ENCODE measurements at regions not wholly inside any gene's neighbourhood (a gene's known extent, or its start where the extent isn't known, plus 50 kb on each side); places are given as distances from the start of the nearest gene placed in this dataset.

DNA sequence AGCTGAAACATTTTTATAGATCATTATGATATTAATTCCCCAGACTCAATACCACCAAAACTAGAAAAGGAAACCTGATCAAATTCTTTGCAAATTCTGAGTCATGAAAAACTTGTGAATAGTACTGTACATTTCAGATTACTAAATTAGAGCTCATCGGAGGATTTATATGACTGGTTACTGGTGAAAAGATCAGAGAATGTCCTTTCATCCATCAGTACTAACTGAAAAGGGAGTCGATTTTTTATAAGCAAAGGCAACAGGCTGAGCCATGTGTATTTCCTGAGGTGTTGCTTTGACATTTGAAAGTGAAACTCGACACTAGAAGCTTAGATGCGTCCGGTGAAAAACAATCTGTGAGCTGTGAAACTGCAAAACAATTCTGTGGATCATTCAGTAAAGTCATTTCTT, 155.7 kb downstream of the TNFSF18 start:
- no peak for DNase-seq

DNA sequence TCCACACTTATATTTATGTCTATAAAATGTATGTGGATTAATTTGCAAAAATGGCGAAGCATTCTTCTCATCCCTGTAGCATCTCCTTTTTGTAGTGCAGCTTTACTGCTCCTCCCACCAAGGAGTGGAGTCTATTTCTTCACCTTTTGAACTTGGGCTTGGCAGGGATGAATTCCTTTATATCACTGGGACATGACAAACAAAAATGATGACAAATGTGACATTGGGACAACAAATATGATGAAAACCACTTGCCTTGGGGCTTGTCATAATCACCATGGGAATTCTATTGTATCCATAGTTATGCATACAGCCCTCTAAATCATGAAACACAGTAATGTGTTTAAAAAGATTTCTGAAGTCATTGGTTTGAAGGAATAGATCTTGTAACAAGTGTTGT, 155.0 kb downstream of the TNFSF18 start:
- DNase-seq, result no peak

DNA sequence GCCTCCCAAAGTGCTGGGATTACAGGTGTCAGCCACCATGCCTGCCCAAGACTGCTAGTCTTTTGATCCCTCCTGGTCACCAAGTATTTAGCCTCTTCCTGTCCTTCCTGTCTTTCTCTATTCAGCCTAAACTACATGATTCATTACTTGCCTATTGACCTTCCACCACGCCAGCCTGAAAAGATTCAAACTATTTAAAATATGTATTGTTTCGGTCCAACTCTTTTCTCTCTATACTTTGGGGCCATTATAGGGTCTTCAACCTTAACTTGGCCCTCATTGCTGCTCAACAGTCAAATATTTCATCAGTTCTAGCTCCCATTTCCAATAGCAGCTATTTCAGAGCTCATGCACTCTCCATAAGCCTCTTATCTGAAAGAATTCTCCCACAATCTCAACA, 153.0 kb downstream of the TNFSF18 start:
- DNase-seq, result no peak

DNA sequence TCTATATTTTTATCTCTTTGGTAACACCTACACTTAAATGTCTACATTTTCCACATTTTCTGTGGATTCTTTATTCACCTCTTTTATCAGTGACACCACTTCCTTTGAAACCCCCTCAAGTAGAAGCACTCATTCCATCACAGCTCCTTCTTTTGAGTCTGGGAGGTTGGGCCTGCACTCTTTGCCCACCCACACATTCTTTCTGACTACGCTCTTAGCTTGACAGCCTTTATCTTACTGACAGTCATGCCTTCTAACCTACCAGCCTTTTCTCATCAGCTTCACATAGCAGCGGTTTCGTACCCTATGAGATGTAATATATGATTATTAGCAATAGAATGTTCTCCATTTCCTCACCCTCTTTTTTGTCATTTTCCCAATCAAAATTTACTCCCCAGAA, 151.9 kb downstream of the TNFSF18 start:
- DNase-seq, result no peak

DNA sequence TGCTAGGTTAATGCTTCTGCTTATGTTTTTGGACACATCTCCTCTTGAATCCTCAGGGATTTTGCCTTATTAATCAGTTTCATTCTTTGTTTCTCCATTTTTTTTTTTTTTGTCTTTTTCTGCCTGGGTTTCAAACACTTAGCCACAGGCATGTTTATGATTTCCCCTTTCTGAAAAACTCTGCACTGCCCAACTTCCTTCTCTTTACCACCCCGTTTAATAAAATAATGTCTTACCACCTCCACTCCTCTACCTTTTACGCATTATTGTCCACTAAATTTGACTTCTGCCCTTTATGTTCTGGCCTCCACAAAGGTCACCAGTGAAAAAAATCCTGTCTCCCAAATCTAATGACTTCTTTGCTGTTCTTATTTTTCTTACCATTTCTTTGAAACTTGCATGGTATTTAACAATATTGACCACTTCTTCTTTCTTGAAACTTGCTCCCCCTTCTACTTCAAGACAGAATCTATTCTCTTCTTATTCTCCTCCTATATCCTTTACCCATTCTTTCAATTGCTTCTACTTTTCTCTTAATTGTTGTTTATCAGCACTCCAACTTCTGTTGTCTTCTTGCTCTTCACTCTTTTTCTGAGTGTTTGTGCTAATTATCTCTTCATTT, 150.3 kb downstream of the TNFSF18 start:
- DNase-seq, result no peak

DNA sequence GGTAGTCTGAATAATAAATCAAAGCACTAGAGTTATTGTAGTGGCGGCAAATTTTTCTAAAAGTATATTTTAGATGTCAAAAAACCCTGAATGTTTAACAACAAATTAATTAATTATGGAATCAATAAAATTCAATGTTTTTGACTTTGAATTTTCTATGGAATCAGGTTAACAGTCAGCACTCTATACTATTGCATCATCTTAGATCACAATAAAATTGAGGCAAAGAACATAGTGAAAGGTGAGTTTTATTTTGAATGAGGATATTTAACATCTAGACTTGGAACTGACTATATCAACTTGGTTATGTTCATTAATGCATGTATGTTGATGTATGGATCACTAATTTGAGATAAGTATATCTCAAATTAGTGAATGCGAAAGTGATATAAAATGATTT, 148.5 kb downstream of the TNFSF18 start:
- no peak for DNase-seq

DNA sequence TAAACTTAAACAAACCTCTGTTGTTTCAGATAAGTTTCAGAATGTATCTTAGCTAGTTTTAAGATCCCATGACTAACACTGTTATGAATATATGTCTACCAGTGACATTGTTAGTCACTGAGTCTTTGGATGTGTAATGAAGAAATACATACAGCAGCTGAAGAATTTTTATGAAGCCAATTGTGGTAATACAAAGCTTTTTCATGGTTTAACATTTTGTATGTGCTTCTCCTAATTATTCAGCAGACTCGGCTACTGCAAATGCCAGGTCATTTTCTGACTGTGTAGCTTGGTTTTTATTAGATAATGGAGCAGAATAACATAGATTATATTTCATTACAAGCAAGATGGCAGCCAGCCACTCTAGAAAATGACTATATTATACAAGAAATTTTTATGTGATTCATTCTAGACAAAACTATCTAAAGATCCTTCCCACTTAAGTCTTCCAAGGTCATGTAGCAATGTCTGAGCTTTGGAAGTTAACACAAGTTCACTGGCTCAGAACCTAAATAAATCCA, 147.8 kb downstream of the TNFSF18 start:
- no peak for DNase-seq

DNA sequence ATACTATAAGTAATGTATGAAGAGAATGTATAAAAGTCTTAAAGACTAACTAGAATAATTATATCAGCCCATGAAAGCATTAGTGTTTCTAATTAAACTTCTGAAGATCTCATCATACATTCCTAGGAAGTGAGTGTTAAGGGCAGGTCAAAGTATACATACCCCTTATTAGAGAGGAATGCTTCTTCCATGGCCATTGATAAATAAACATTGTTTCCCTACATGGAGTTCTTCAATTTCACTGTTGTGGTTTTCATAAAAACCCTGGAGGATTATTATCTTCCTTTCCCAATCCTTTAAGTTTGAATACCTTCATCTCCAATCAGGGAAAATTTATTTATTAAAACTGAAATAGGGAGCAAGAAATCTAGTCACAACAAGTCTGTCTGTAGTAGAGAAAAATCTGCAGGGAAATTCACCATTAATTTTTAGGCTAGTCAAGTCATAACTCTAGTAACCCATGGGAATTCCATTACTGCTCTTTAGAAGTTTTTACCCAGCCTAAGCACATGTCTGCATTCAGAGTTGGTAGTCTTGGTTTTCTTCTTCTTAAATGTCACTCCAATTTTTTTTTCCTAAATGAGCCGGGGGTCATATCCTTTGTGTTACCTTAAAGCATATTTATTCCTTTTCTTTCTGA, 147.0 kb downstream of the TNFSF18 start:
- no peak for DNase-seq

DNA sequence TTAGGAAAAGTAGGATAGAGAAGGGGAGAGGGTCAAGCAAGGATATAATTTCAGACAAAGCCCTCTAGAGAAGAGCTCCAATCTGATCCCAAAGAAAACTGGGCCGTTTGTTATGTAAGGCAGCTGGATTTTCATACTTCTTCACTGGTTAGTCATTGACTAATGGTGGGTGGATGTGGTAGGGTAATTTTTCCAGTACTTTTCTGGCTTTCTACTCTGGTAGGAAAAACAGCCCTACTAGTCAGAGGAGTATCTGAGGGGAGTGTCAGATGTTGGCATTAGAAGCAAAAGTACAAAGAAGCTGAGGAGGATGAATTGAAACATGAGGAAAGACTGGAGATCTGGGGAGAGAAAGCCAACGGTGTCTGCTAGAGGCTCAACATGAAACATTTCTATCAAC, 145.3 kb downstream of the TNFSF18 start:
- no peak for DNase-seq

DNA sequence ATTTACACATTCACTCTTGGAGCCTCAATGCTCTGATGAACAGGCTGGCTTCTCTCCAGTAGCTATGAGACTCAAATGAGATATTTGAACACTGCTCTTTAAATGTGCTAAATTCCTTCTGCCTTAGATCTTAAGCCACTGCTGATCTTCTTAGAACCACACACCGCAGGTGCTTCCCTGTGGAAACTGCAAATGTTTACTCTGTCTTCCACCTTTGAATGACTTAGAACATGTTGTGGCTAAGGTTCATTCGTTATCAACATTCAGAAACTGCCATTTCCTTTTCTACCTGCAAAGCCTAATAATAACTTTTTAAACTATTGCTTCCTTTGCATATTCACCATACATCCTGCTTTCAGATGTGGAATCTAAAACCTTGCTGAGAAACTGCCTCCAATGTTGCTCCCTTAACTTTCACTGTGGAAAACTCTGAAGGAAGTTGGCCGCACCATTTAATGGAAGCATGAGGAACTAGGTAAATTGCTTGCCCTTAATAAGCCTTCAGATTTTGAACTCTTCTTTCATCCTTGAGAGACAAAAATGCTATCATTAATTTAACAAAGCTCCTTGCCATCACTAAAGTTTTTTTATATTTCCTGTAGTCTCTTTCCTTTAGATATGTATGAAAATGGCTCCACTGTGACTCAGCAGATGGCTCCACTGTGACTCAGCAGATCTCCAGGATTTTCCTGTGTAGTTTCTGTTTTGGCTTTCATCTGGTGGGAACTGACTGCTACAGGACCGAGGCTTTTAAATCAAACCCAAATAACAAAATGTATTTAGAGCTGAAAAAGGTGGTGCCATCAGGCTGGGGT, 143.8 kb downstream of the TNFSF18 start:
- DNase-seq, result no peak

DNA sequence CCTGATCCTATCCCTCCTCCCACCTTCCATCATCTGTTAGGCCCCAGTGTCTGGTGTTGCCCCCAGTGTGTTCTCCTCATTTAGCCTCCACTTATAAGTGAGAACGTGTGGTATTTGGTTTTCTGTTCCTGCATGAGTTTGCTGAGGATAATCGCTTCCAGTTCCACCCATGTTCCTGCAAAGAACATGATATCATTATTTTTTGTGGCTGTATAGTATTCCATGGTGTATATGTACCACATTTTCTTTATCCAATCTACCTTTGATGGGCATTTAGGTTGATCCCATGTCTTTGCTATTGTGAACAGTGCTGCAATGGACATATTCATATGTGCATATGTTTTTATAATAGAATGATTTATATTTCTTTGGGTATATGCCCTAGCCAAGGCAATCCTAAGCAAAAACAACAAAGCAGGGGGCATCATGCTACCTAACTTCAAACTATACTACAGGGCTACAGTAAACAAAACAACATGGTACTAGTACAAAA, 142.9 kb downstream of the TNFSF18 start:
- DNase-seq, result no peak

DNA sequence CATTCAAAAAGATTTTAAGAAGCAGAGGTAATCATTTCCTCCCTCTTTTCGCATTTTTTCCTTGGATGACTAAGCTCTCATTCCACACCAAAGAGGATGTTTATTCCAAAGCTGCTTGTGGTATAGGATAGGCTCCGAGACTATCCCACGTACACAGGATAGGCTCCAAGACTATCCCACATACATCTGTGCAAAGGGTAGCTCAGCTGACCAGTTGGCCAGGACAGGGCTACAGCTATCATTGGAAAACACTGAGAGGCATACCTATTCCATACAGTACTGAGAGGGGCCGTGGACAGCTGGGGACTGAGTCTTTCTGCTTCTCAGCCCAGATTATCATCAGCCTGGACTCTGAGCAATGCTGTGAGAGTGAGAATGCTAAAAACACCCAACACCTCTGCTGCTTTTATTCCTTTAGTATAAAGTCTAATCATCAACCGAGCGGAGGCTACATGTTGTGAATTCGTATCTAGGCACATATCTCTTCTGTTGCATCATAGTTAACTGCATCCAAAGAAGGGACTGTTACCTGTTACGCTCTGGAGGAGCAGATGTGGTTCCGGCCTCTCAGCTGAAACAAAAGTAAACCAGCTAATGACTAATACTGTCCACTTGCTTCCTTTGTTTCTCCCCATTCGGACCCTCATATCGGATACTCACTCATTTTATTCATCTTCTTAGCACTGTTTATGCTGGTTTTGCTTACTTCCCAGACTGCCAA, 141.0 kb downstream of the TNFSF18 start:
- DNase-seq, result no peak

DNA sequence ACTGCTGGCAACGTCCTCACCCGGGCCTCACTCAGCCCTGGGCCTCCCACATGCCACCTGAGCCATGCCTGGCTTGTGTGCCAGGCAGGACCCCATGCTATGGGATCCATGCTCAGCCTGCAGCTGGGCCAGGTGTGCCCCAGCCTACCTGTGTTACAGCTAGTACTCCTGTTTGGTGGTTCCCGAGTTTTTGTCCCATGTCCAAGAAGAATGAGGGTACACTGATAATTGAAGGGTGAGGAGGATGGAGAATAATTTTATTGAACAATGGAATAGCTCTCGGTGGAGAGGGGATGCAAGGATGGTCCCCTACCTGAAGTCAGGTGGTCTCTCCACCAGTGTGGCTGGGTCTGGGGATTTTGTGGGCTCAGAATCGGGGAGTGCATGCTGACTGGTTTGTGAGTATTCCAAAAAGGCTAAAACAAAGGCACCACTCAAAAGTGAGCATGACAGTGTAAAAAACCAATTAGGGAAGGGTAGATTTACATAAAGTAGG, 137.9 kb downstream of the TNFSF18 start:
- DNase-seq, result no peak

DNA sequence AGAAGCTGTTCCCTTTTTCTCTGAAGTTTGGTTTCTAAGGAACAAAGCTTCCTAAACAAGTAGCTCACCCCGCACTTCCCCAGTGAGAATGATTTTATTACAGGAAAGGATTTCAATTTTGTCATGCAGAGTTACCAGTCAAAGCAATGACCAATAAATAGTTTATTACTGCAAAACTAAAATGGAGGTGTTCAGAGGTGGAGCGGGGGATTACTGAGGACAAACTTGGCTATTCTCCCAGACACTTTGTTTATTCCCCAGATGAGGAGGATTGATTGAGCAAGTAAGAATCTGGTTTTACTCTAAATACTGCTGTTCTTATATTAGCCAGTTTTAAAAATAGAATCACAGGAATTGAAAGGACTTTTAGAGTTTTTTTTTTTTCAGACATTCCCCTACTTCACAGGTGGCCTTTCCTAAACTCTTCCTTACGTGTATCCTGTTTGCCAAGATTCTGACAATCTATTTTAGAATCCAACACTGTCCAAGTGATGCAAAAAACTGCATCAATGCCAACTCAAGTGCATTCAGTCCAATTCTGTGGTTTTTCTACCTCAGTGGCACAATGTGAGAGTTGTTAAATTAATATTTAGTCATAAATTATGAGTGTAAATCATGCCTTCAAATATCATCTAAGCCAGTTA, 136.1 kb downstream of the TNFSF18 start:
- DNase-seq, result no peak

DNA sequence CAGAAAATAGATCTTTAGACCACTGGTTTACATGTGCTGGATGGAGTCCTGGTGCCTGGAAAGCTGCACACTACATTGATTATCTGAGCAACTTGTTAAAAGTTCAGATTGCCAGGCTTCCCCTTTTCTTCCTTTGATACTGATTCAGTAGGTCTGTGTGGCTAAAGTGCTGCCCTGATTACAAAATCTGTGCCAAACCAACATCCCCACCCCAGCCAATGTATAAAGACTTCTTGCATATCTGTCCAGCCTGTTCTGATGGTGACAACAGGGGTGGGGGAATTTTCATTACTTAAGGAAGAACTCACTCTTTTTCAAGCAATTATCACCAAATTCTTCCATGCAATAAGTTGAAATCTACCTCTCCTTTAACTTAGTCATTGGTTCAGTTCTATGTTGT, 135.5 kb downstream of the TNFSF18 start:
- DNase-seq, result no peak

DNA sequence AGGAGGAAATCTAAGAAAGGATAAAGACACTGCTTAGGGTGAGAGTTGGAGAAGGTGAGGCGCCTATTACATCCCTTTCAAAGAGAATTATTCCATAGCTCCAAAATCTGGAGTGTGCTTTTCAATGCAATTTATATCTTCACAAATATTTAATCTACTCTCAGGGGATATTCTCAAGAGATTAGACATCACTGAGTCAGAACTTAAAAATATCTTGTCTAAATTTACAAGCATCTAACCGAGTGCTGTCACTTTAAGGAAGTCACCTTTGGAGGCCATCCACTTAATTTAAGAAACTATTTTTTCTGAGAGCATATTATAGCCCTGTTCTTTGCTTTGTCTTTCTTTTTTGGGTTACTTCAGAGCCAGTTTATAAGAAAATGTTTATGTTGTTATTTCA, 134.6 kb downstream of the TNFSF18 start:
- DNase-seq, result no peak

DNA sequence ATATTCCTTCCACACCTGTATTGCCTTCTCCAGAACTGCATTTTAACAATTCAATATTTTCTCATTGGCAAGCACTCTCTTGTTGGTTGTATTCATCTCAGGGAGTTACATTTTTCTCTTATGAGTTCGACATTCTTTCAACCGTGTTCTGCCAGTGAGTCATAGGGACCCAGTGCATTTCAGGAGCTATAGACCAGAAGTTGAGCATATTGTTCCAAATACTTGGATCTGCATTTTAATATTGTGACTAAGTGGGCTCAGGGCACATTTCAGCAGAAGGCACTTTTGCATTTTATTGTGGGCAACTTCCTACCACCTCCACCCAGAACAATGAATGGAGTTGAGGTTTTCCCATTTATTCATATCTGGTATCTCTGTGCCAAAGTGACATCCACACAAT, 132.8 kb downstream of the TNFSF18 start:
- DNase-seq, result no peak

DNA sequence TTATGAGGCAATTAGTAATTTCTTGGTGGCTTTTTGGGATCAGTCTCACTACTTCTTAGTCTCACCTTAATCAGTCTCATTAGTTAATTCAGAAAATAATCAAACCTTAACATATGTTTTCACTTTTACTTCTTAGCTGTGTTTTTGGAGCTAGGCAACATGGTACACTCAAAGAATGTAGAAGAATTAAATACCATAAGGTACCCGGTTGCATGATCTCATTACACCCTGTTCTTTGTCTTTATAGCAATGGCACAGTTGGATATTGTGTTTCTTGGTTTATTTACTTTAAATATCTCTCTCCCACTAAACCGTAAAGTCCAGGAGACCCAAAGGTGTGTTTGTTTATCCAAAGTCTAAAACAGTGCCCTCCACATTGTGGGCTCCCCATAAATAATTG, 132.3 kb downstream of the TNFSF18 start:
- DNase-seq, result no peak

DNA sequence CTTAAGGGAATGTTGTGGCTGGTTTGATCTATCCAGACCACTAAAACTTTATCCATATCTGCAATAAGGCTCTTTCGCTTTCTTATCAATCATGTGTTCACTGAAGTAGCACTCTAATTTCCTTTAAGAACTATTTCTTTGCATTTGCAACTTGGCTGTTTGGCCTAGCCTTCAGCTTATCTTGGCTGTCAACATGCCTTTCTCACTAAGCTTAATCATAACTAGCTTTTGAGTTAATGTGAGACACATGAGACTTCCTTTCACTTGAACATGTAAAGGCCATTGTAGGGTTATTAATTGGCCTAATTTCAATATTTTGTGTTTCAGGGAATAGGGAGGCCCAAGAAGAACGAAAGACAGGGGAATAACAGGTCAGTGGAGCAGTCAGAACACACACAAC, 124.7 kb downstream of the TNFSF18 start:
- DNase-seq, result no peak

DNA sequence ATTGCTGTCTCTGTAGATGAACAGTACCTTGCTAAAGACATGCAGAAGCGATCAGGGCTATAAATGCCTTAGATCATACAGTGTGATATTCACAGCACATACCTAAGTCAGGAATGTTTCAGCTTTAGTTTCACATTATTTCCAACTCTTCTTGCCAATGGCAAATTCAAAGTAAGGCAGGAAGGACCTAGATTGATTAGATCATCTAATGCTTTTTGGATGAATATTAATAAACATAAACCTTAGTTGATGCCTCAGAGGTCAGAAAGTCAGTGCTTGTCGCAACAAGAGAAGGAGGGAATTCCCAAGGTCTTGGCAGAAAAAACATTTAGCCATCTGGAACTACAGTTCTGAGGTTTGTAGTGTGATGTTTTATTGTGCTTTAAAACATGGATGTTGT, 122.3 kb downstream of the TNFSF18 start:
- DNase-seq, result no peak

DNA sequence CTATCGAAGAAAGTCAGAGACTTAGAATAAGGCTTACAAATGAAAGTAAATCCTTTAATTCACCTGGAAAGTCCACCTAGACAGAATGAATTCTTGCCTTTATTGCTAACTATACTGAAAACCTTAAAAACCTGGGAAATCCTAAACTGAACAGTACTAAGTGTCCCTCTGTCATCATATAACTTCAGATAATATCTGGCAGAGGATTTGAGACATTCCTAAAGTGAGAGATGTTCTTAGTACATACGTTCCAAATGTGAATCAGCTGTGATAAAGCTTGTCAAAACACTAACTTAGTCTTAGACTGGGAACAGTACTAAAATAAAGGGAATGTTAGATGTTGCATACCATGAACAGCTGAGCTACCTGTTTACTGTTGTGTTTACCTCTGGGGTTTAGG, 121.7 kb downstream of the TNFSF18 start:
- no peak for DNase-seq

DNA sequence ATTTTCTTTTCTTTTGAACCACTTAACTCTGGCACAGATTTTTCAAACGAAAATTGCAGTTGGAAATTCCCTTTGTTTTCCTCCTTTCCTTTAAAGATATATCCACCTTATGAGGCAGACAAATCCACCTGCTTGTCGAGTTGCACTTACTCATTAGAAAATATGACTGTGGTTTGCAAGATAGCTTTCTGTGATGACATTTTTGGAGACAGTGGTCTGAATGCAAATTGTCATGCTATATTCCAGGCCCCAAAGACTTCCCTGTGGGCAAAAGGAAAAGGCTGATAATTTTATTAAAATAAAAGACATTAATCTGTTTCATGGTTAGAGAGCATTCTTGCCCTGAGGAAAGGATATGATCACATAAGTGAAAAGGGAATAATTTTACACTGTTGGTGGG, 120.6 kb downstream of the TNFSF18 start:
- no peak for DNase-seq

DNA sequence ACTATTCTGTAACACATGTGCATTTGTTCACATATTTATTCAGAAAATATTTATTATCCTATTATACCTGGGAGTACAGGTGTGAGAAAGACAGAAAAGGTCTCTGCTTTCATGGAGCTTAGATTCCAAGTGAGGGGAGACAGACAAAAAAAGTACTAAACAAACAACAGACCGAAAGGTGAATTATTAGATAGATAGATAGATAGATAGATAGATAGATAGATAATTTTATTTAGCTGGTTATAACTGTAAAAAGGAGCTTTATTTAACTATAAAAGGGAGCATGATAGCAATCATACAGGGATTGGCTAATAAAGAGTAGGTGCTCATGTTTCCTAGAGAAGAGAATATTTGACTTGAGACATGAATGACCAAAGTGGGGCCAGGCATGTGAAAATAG, 119.4 kb downstream of the TNFSF18 start:
- no peak for DNase-seq
